DND-41 (cell line): ENCODE measurements at regions not wholly inside any gene's neighbourhood (a gene's known extent, or its start where the extent isn't known, plus 50 kb on each side); places are given as distances from the start of the nearest gene placed in this dataset.

Experiments used
- CTCF ChIP-seq: IDR thresholded peaks from 2 replicates; pipeline ENCODE4 v1.5.1; 2012; ENCODE audit warnings: borderline replicate concordance, low read length, moderate library complexity, mild to moderate bottlenecking; ENCODE audit not compliant: poor library complexity, severe bottlenecking; ENCODE audit errors: extremely low read depth
- EZH2 ChIP-seq: IDR thresholded peaks from 3 replicates; pipeline ENCODE4 v1.6.1; 2012; ENCODE audit warnings: borderline replicate concordance, low read depth, mild to moderate bottlenecking, moderate library complexity, low read length, inconsistent platforms; ENCODE audit not compliant: severe bottlenecking

- TF ChIP-seq EZH2 = no peak
- TF ChIP-seq CTCF = no peak
These were observed 579.2 kb upstream of the PKN2 start for GRCh38 chr1:88104886-88105285.
